PC-3 (cell line): ENCODE measurements at regions not wholly inside any gene's neighbourhood (a gene's known extent, or its start where the extent isn't known, plus 50 kb on each side); places are given as distances from the start of the nearest gene placed in this dataset.

Source experiments
- ATAC-seq: fragments of 200-7000 bp; cut with Tn5 transposase; 2 replicates; pipeline ENCODE4 v1.9.1; 2020; ENCODE audit warnings: mild to moderate bottlenecking, moderate library complexity
- BruUV-seq: library from RNA; stranded (reverse); fragments of 400-500 nt; replicated peaks from 2 replicates; lab custom pipeline; 2021; lab: Mats Ljungman, UMichigan
- CTCF ChIA-PET: fragments of 300-600 bp; sonication (Branson Sonifier 250); formaldehyde crosslinking; loops from one replicate; lab custom pipeline; 2022; ENCODE audit warnings: antibody characterized with exemption; lab: Charles Lee
- POLR2A ChIA-PET: fragments of 300-600 bp; sonication (Branson Sonifier 250); formaldehyde crosslinking; loops from one replicate; lab custom pipeline; 2022; ENCODE audit warnings: antibody characterized with exemption; ENCODE audit not compliant: unreplicated experiment; lab: Charles Lee
- DNase-seq: peaks from one replicate; pipeline ENCODE4 v3.0.0-alpha.2; 2015
- H2AFZ ChIP-seq: fragments of 300-600 bp; sonication (generic); 2 replicates; pipeline ENCODE4 v1.6.0; 2016; ENCODE audit warnings: antibody characterized with exemption, low read length
- H3F3A ChIP-seq: fragments of 300-600 bp; sonication (generic); one replicate; pipeline ENCODE4 v1.6.0; 2017; ENCODE audit warnings: antibody characterized with exemption, low read length, control low read depth, mild to moderate bottlenecking; ENCODE audit not compliant: unreplicated experiment
- H3K27ac ChIP-seq: fragments of 300-600 bp; sonication (generic); 2 replicates; pipeline ENCODE4 v1.5.1; 2016; ENCODE audit warnings: mild to moderate bottlenecking, low read length
- H3K27me3 ChIP-seq: fragments of 300-600 bp; sonication (generic); 2 replicates; pipeline ENCODE4 v1.6.1; 2016; ENCODE audit warnings: low read length, mixed read lengths
- H3K36me3 ChIP-seq: fragments of 300-600 bp; sonication (generic); 2 replicates; pipeline ENCODE4 v1.6.1; 2016; ENCODE audit warnings: low read depth, mixed run types, low read length, mixed read lengths
- H3K4me1 ChIP-seq: fragments of 300-600 bp; sonication (generic); 2 replicates; pipeline ENCODE4 v1.5.1; 2016; ENCODE audit warnings: low read length; ENCODE audit not compliant: insufficient read depth
- H3K4me2 ChIP-seq: fragments of 300-600 bp; sonication (generic); 2 replicates; pipeline ENCODE4 v1.6.0; 2016; ENCODE audit warnings: low read length
- H3K4me3 ChIP-seq: fragments of 300-600 bp; sonication (generic); 2 replicates; pipeline ENCODE4 v1.5.1; 2016; ENCODE audit warnings: mild to moderate bottlenecking, low read length, mixed read lengths
- H3K79me2 ChIP-seq: fragments of 300-600 bp; sonication (generic); 2 replicates; pipeline ENCODE4 v1.6.1; 2017; ENCODE audit warnings: low read length, mixed read lengths
- H3K9ac ChIP-seq: fragments of 300-600 bp; sonication (generic); 2 replicates; pipeline ENCODE4 v1.6.0; 2016; ENCODE audit warnings: mild to moderate bottlenecking, low read length
- H3K9me2 ChIP-seq: fragments of 300-600 bp; sonication (generic); replicated peaks from 2 replicates; pipeline ENCODE4 v1.6.1; 2016; ENCODE audit warnings: mixed run types, low read length, mixed read lengths
- H3K9me3 ChIP-seq: fragments of 300-600 bp; sonication (generic); 2 replicates; pipeline ENCODE4 v1.6.1; 2016; ENCODE audit warnings: low read length, mixed read lengths
- H4K20me1 ChIP-seq: fragments of 300-600 bp; sonication (generic); 2 replicates; pipeline ENCODE4 v1.6.1; 2016; ENCODE audit warnings: low read length, mixed read lengths
- CTCF ChIP-seq: fragments of 300-600 bp; sonication (generic); conservative IDR thresholded peaks from 2 replicates; pipeline ENCODE4 v1.5.1; 2017; ENCODE audit warnings: antibody characterized with exemption, low read depth, mild to moderate bottlenecking, low read length
- EZH2 ChIP-seq: fragments of 300-600 bp; sonication (generic); IDR thresholded peaks from one replicate; pipeline ENCODE4 v1.6.1; 2017; ENCODE audit warnings: antibody characterized with exemption, mild to moderate bottlenecking, low read length; ENCODE audit not compliant: unreplicated experiment
- EZH2phosphoT487 ChIP-seq: fragments of 300-600 bp; sonication (generic); IDR thresholded peaks from 2 replicates; pipeline ENCODE4 v1.6.1; 2018; ENCODE audit warnings: mild to moderate bottlenecking, antibody characterized with exemption, low read length, borderline replicate concordance
- intact Hi-C: fragments of 100-400 bp; cut with micrococcal nuclease; formaldehyde crosslinking; loops from 2 replicates; pipeline ENCODE4 v1.9.0; 2023

- H3K27ac ChIP-seq: no peak overlapping the region
- no peak for ATAC-seq
- intact Hi-C loops: no loop called here
- H3K27me3 ChIP-seq: no peaks in the 10 kb centered on the region
- POLR2A ChIA-PET: no interaction called here
- CTCF ChIA-PET: no interaction called here
- DNase-seq: no peak
- no peak overlapping the region for H3K4me3 ChIP-seq
- no peaks in the 10 kb centered on the region for H3K36me3 ChIP-seq
- H3F3A ChIP-seq: no peaks in the 10 kb centered on the region
- H4K20me1 ChIP-seq: no peaks in the 10 kb centered on the region
- no peak overlapping the region for H2AFZ ChIP-seq
- H3K79me2 ChIP-seq: no peaks in the 10 kb centered on the region
- TF ChIP-seq CTCF (no peak), EZH2 (no peak), EZH2phosphoT487 (no peak)
- BruUV-seq: no TSS peak
- no peak overlapping the region for H3K9ac ChIP-seq
- no peaks in the 10 kb centered on the region for H3K9me3 ChIP-seq
- no peaks in the 10 kb centered on the region for H3K9me2 ChIP-seq
- H3K4me2 ChIP-seq: no peak overlapping the region
- H3K4me1 ChIP-seq: no peaks in the 10 kb centered on the region
Observed at GRCh38 chr3:78545827-78546226, 1222.0 kb downstream of the ROBO1 start.
